Breast epithelium (tissue), 4 donors: ENCODE measurements at regions not wholly inside any gene's neighbourhood (a gene's known extent, or its start where the extent isn't known, plus 50 kb on each side); places are given as distances from the start of the nearest gene placed in this dataset.

Experiments used
- DNase-seq, 2 donors: peaks; one replicate each; pipeline ENCODE4 v3.0.0-alpha.2; 2019; ENCODE audit warnings: low spot score in 2 of 2
- H3K27ac ChIP-seq, 2 donors: fragments of 200-600 bp; sonication (generic) in 1 of 2; one replicate each; pipeline ENCODE4 v1.5.1; 2016 to 2019; ENCODE audit warnings: mild to moderate bottlenecking in 1 of 2
- H3K27me3 ChIP-seq, 2 donors: fragments of 200-600 bp; sonication (generic) in 1 of 2; one replicate each; pipeline versions ENCODE4 v1.5.1 to v1.6.0; 2017 to 2019; ENCODE audit warnings: control low read depth in 1 of 2, mild to moderate bottlenecking in 1 of 2
- H3K36me3 ChIP-seq: fragments of 200-600 bp; one replicate; pipeline ENCODE4 v1.5.1; 2019
- H3K4me1 ChIP-seq, 2 donors: fragments of 200-600 bp; sonication (generic); one replicate each; pipeline ENCODE4 v1.5.1; 2016 to 2019; ENCODE audit warnings: control low read depth in 1 of 2
- H3K4me3 ChIP-seq, 3 donors: fragments of 200-600 bp; sonication (generic); 1 replicate in 2 of 3; 2 replicates in 1 of 3; pipeline ENCODE4 v1.5.1; 2016 to 2019; ENCODE audit warnings: mild to moderate bottlenecking in 3 of 3, moderate library complexity in 2 of 3
- H3K9me3 ChIP-seq, 2 donors: fragments of 200-600 bp; sonication (generic) in 1 of 2; one replicate each; pipeline ENCODE4 v1.5.1; 2016 to 2019; ENCODE audit warnings: control low read depth in 1 of 2
- POLR2A ChIP-seq: fragments of 450-650 bp; IDR thresholded peaks from one replicate; pipeline ENCODE4 v1.6.1; 2016; ENCODE audit warnings: antibody characterized with exemption, mild to moderate bottlenecking, moderate library complexity
- POLR2AphosphoS5 ChIP-seq, 3 donors: sonication (generic); formaldehyde crosslinking; IDR thresholded peaks; one replicate each; pipeline ENCODE4 v1.6.1; 2017; ENCODE audit warnings: antibody characterized with exemption in 3 of 3
- intact Hi-C: fragments of 100-400 bp; cut with DNase I; formaldehyde crosslinking; loops from one replicate; pipeline ENCODE4 v1.15.1; 2023; ENCODE audit warnings: low total_unique reads
- TF ChIP-seq, protein P1 (sequence below), 3 donors: fragments of 450-650 bp; IDR thresholded peaks; one replicate each; pipeline ENCODE4 v1.5.1; 2016 to 2017; ENCODE audit warnings: antibody characterized with exemption in 3 of 3, mild to moderate bottlenecking in 3 of 3, moderate library complexity in 3 of 3

DNA sequence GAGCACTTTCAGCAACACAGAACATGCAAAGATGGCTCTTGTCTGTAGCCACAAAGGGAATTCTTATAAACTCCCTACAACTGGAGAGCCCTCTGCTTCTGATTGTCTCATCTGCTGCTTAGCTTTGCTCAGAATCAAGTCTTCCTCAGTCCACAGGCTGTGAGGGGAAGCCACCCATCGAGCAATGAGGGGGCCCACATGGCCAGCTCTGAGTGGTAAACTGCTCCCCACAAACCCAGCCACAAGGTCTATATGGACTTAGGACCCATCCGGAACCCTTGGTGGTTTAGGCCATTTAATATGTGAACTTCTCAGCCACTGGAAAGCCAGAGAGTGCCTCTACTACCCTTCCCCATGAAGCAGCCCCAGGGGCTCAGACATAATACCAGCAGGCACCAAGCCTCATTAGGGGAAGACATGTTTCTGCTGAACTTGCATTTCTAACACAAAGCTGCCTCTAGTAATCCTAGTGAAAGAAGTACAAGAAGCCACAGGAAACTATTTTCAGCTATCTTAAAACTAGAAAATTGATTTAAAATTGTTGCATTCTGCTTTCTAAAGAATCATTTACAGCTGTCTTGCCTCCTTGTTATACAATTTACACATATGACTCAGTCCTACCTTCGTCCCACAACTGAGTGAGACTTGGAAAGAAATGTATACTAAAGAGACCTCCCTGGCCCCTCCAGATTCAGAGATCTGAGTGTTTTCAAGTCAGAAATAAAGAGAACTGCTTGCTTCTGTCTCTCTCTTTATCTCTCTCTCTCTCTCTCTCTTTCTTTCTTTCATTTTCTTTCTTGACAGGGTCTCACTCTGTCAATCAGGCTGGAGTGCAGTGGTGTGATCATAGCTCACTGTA lies 90.2 kb downstream of the ESM1 start:
- TF ChIP-seq, protein P1, sequence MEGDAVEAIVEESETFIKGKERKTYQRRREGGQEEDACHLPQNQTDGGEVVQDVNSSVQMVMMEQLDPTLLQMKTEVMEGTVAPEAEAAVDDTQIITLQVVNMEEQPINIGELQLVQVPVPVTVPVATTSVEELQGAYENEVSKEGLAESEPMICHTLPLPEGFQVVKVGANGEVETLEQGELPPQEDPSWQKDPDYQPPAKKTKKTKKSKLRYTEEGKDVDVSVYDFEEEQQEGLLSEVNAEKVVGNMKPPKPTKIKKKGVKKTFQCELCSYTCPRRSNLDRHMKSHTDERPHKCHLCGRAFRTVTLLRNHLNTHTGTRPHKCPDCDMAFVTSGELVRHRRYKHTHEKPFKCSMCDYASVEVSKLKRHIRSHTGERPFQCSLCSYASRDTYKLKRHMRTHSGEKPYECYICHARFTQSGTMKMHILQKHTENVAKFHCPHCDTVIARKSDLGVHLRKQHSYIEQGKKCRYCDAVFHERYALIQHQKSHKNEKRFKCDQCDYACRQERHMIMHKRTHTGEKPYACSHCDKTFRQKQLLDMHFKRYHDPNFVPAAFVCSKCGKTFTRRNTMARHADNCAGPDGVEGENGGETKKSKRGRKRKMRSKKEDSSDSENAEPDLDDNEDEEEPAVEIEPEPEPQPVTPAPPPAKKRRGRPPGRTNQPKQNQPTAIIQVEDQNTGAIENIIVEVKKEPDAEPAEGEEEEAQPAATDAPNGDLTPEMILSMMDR (IDR thresholded peaks at IDR 0.05), result no peak
- TF ChIP-seq POLR2AphosphoS5 (IDR thresholded peaks at IDR 0.05) (no peak), POLR2A (no peak)
- no peaks in the 10 kb centered on the region for H3K9me3 ChIP-seq
- no peak overlapping the region for H3K4me3 ChIP-seq
- H3K36me3 ChIP-seq, result no peaks in the 10 kb centered on the region
- intact Hi-C loops, result loop anchor here (2.0 kb wide), 1 partner anchor 66 kb away; no protein-coding TSS in a partner anchor
- no peak overlapping the region for H3K27ac ChIP-seq
- DNase-seq, result no peak
- no peaks in the 10 kb centered on the region for H3K4me1 ChIP-seq
- no peaks in the 10 kb centered on the region for H3K27me3 ChIP-seq

DNA sequence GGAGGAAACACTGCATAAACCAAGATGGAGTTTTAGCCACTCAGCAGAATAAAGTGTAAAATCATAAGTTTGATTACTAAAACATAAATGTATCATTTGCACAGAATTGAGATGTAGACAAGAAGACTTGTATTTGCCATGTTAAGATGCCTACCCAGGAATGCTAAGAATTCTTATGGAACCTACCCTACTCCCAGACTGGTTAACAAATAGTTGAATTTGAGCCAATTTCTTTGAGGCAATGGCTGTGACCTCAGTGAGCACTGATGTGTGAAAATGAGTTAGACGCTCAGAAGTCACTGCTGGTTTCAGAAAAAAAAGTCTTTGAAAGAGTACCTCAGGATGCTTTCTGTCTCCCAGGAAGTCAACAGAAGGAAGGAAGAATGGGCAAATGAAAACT lies 95.6 kb downstream of the ESM1 start:
- Histone ChIP-seq H3K36me3 (no peaks in the 10 kb centered on the region), H3K27me3 (no peaks in the 10 kb centered on the region), H3K4me1 (no peaks in the 10 kb centered on the region), H3K4me3 (no peak overlapping the region), H3K9me3 (no peaks in the 10 kb centered on the region), H3K27ac (no peak overlapping the region)
- TF ChIP-seq POLR2A, result no peak
- TF ChIP-seq POLR2AphosphoS5 (IDR thresholded peaks at IDR 0.05), result no peak
- TF ChIP-seq, protein P1 (IDR thresholded peaks at IDR 0.05), result no peak
- intact Hi-C loops, result no loop called here
- DNase-seq, result no peak

DNA sequence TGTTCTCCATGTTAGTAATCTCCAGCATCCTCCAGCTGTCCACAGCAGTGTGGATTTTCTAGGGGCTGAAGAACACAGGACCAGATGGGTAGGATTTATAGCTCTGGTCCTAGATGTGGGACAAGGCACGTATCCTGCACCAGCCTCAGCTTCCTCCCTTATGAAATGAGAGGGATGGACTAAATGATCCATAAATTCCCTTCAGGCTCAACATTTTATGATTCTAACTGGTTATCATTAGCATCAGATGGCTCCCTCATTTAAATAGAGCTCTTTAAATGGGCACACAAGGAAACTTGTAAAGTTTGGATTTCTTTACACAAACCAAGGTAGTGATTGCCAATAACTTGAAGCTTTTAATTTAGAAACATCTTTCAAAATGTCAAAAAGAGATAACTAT lies 97.7 kb downstream of the ESM1 start:
- Histone ChIP-seq H3K27me3 (peaks cover 0 to 4% of the 10 kb centered on the region in 2 donors), H3K4me3 (no peak overlapping the region), H3K36me3 (no peaks in the 10 kb centered on the region), H3K27ac (no peak overlapping the region), H3K4me1 (no peaks in the 10 kb centered on the region), H3K9me3 (no peaks in the 10 kb centered on the region)
- intact Hi-C loops, result no loop called here
- no peak for DNase-seq
- TF ChIP-seq, protein P1 (IDR thresholded peaks at IDR 0.05), result no peak
- TF ChIP-seq POLR2A (no peak), POLR2AphosphoS5 (IDR thresholded peaks at IDR 0.05) (no peak)

DNA sequence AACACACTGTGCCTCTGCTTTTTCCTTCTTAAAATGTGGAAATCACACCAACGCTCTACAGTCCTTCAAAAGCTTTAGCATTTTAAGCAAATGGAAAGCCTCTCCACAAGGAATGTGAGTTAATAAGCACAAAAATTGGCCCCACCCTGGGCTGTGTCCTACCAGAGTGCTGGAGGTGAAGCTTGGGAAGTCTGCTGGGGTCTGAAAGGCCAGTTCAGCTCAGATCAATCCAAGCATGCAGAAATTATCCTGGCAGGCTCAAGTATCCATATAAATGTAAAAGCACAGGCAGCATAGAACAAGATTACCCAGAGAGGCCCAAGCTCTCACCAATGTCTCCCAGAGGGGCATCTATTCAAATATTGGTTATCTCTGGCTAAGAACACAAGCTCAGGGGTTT lies 98.5 kb downstream of the ESM1 start:
- TF ChIP-seq POLR2AphosphoS5 (IDR thresholded peaks at IDR 0.05), result no peak
- no peak for TF ChIP-seq POLR2A
- TF ChIP-seq, protein P1 (IDR thresholded peaks at IDR 0.05), result no peak
- H3K36me3 ChIP-seq, result no peaks in the 10 kb centered on the region
- peaks cover 0 to 4% of the 10 kb centered on the region in 2 donors for H3K27me3 ChIP-seq
- intact Hi-C loops, result no loop called here
- no peaks in the 10 kb centered on the region for H3K4me1 ChIP-seq
- H3K27ac ChIP-seq, result no peak overlapping the region
- DNase-seq, result no peak
- H3K4me3 ChIP-seq, result no peak overlapping the region
- no peaks in the 10 kb centered on the region for H3K9me3 ChIP-seq

DNA sequence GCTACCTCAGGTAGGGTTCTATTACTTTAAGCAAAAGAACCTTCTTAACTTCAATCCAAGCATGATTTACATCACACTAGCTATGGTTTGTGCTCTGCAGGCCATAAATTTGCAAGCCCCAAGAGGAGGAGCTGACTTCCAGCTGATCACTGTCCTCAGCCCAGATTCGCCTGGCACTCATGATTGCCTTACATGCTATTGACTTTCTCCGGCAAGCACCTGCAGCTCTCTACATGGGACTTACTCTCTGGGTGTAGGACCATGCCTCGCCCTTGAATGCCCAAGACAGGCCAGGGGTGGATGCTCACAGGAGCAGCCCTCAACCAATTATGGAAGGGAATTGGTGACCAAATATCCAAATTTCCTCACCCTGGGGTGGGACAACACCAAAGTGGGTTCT lies 99.8 kb downstream of the ESM1 start:
- TF ChIP-seq POLR2AphosphoS5 (IDR thresholded peaks at IDR 0.05), result no peak
- TF ChIP-seq POLR2A, result no peak
- Histone ChIP-seq H3K9me3 (no peaks in the 10 kb centered on the region), H3K4me3 (no peak overlapping the region), H3K36me3 (no peaks in the 10 kb centered on the region), H3K27me3 (peaks cover 0 to 4% of the 10 kb centered on the region in 2 donors), H3K4me1 (no peaks in the 10 kb centered on the region), H3K27ac (no peak overlapping the region)
- intact Hi-C loops, result no loop called here
- DNase-seq, result no peak
